ENCODE measurements at regions not wholly inside any gene's neighbourhood (a gene's known extent, or its start where the extent isn't known, plus 50 kb on each side); places are given as distances from the start of the nearest gene placed in this dataset.

DNA sequence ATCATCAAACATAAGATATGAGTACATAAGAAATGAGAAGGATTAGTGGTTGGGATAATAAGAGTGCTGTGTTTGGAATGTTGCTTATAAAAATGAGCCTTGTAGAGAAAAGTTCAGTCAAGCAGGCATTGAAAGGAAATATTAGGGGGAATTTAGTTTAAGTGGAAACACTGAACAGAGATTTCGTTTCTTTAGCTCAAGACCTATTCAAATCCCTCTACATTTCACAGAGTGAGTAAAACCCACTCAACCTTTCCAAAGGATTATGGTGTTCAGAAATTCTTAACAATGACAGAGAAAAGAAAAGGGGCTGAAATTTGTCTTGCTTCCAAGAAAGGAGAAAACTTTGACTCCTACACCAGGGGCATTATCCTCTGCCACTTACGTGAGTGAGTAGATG, 1072.4 kb upstream of the LCORL start:
- TF ChIP-seq, protein P1, sequence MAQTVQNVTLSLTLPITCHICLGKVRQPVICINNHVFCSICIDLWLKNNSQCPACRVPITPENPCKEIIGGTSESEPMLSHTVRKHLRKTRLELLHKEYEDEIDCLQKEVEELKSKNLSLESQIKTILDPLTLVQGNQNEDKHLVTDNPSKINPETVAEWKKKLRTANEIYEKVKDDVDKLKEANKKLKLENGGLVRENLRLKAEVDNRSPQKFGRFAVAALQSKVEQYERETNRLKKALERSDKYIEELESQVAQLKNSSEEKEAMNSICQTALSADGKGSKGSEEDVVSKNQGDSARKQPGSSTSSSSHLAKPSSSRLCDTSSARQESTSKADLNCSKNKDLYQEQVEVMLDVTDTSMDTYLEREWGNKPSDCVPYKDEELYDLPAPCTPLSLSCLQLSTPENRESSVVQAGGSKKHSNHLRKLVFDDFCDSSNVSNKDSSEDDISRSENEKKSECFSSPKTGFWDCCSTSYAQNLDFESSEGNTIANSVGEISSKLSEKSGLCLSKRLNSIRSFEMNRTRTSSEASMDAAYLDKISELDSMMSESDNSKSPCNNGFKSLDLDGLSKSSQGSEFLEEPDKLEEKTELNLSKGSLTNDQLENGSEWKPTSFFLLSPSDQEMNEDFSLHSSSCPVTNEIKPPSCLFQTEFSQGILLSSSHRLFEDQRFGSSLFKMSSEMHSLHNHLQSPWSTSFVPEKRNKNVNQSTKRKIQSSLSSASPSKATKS (CRISPR knock-in tag; IDR thresholded peaks at IDR 0.05) = no peak
- TF ChIP-seq ZNF484 (CRISPR knock-in tag; IDR thresholded peaks at IDR 0.05; ENCODE audit: borderline replicate concordance, low read depth) (no peak), HDAC6 (IDR thresholded peaks at IDR 0.05; ENCODE audit: low read depth, low read length) (no peak)

All from HepG2 (cell line).